Liver (tissue), 8 donors: ENCODE measurements at regions not wholly inside any gene's neighbourhood (a gene's known extent, or its start where the extent isn't known, plus 50 kb on each side); places are given as distances from the start of the nearest gene placed in this dataset.

Experiments
- DNase-seq: peaks from one replicate; pipeline ENCODE4 v3.0.0-alpha.2; 2017; ENCODE audit warnings: low spot score
- H3K27ac ChIP-seq, 2 donors: one replicate each; pipeline ENCODE4 v1.7.0; 2013; ENCODE audit warnings: inconsistent platforms in 2 of 2, low read length in 2 of 2, control low read depth in 1 of 2, low read depth in 1 of 2, mild to moderate bottlenecking in 1 of 2
- H3K27me3 ChIP-seq, 4 donors: one replicate each; pipeline versions ENCODE4 v1.6.1 to v1.7.0; 2013; ENCODE audit warnings: low read length in 3 of 4, inconsistent platforms in 1 of 4, mild to moderate bottlenecking in 1 of 4, moderate library complexity in 1 of 4; ENCODE audit not compliant: control insufficient read depth in 4 of 4, insufficient read depth in 4 of 4
- H3K36me3 ChIP-seq, 4 donors: one replicate each; pipeline versions ENCODE4 v1.6.1 to v1.7.0; 2013; ENCODE audit warnings: low read length in 3 of 4, mild to moderate bottlenecking in 3 of 4, low read depth in 1 of 4, moderate library complexity in 1 of 4; ENCODE audit not compliant: control insufficient read depth in 4 of 4, insufficient read depth in 3 of 4
- H3K4me1 ChIP-seq, 4 donors: one replicate each; pipeline versions ENCODE4 v1.6.1 to v1.7.0; 2013; ENCODE audit warnings: low read length in 3 of 4, mild to moderate bottlenecking in 3 of 4, moderate library complexity in 1 of 4; ENCODE audit not compliant: control insufficient read depth in 4 of 4, insufficient read depth in 4 of 4
- H3K4me3 ChIP-seq, 3 donors: one replicate each; pipeline versions ENCODE4 v1.6.1 to v1.7.0; 2013; ENCODE audit warnings: low read length in 3 of 3, control low read depth in 1 of 3, low read depth in 1 of 3, mild to moderate bottlenecking in 1 of 3
- H3K9ac ChIP-seq, 2 donors: one replicate each; pipeline ENCODE4 v1.7.0; 2013; ENCODE audit warnings: low read length in 2 of 2, mild to moderate bottlenecking in 2 of 2, moderate library complexity in 2 of 2, control low read depth in 1 of 2, low read depth in 1 of 2
- H3K9me3 ChIP-seq, 4 donors: one replicate each; pipeline versions ENCODE4 v1.6.1 to v1.7.0; 2013; ENCODE audit warnings: low read length in 3 of 4; ENCODE audit not compliant: control insufficient read depth in 4 of 4
- FOXA2 ChIP-seq: IDR thresholded peaks from 2 replicates; pipeline ENCODE4 v1.6.1; 2016; ENCODE audit warnings: antibody characterized with exemption
- HNF4A ChIP-seq, 2 donors: conservative IDR thresholded peaks; 2 replicates each; pipeline ENCODE4 v1.6.1; 2016; ENCODE audit warnings: antibody characterized with exemption in 2 of 2, mild to moderate bottlenecking in 2 of 2
- JUND ChIP-seq, 2 donors: IDR thresholded peaks; 2 replicates each; pipeline ENCODE4 v1.6.1; 2016; ENCODE audit warnings: antibody characterized with exemption in 2 of 2
- NR2F2 ChIP-seq: IDR thresholded peaks from 2 replicates; pipeline ENCODE4 v1.6.1; 2016; ENCODE audit warnings: antibody characterized with exemption
- RAD21 ChIP-seq, 2 donors: IDR thresholded peaks; 2 replicates each; pipeline ENCODE4 v1.6.1; 2016; ENCODE audit warnings: antibody characterized with exemption in 2 of 2, mild to moderate bottlenecking in 2 of 2
- SP1 ChIP-seq: IDR thresholded peaks from 2 replicates; pipeline ENCODE4 v1.6.1; 2018; ENCODE audit warnings: antibody characterized with exemption, mild to moderate bottlenecking
- TAF1 ChIP-seq: conservative IDR thresholded peaks from 2 replicates; pipeline ENCODE4 v1.6.1; 2016; ENCODE audit warnings: antibody characterized with exemption, mild to moderate bottlenecking
- YY1 ChIP-seq: IDR thresholded peaks from 2 replicates; pipeline ENCODE4 v1.6.1; 2016; ENCODE audit warnings: antibody characterized with exemption, mild to moderate bottlenecking
- WGBS: extraction: QIAGEN DNeasy Blood & Tissue Kit; methylation state at CpG from one replicate; pipeline ENCODE4 v1.1.7; 2013; 5-methylcytosine and 5-hydroxymethylcytosine counted together
- TF ChIP-seq, protein P1 (sequence below): IDR thresholded peaks from 2 replicates; pipeline ENCODE4 v1.6.1; 2016; ENCODE audit warnings: antibody characterized with exemption
- TF ChIP-seq, protein P2 (sequence below): IDR thresholded peaks from 2 replicates; pipeline ENCODE4 v1.6.1; 2016; ENCODE audit warnings: antibody characterized with exemption, mild to moderate bottlenecking
- TF ChIP-seq, protein P3 (sequence below): fragments of 150-350 bp; IDR thresholded peaks from 2 replicates; pipeline ENCODE4 v1.5.1; 2017; ENCODE audit warnings: improper control_type of control experiment, low read depth, low read length; ENCODE audit not compliant: missing input control
- TF ChIP-seq, protein P4 (sequence below): IDR thresholded peaks from 2 replicates; pipeline ENCODE4 v1.6.1; 2016; ENCODE audit warnings: antibody characterized with exemption
- donor health status: healthy.
- donor health status: healthy.
- donor health status: healthy.
- donor health status: healthy.
- donor health status: healthy.

DNA sequence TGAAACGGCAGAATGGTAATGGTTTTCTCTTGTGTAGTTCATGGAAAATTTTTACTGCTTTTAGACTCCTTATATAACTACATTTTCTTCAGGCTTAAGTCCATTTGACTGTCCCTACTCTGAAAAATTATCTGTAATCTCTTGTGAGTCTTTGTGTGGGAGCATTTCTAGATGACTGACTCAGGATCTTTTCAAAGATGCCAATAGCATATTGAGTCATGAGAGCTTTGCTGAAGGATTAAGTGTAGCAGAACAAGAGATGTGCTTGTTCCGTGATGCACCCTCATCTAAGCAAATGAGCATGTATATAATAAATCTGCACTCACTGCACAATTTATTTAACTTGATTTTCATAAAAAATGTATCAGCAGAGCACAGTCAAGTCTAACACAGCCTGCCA, 298.7 kb upstream of the CDH6 start:
- TF ChIP-seq TAF1 = no peak
- Histone ChIP-seq H3K27ac (no peak overlapping the region), H3K9me3 (no peaks in the 10 kb centered on the region), H3K4me3 (no peak overlapping the region), H3K27me3 (no peaks in the 10 kb centered on the region), H3K36me3 (no peaks in the 10 kb centered on the region), H3K4me1 (no peaks in the 10 kb centered on the region), H3K9ac (no peak overlapping the region)
- WGBS = 81% methylated on average over 2 of the region's 2 CpGs
- no peak for DNase-seq

DNA sequence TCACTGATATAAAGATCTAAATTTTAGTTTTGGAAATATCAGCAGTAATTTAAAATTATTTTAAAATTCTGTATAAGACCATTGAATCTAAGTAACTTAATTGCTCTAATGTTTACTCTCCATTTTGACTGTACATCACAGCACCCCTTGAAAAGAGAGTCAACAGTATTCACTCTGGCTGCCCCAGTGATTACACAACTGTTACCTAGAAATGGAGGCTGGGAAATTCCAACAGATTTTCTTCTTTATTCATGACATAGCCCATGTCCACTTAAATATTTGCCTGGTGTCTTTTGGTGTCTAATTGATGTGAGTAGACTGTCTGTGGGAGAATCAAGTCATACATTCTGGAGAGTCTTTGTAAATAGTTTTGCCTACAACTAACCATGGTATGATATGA, 301.8 kb upstream of the CDH6 start:
- Histone ChIP-seq H3K4me3 (no peak overlapping the region), H3K9me3 (no peaks in the 10 kb centered on the region), H3K27me3 (peaks cover 0 to 4% (median 0%) of the 10 kb centered on the region in 4 donors), H3K4me1 (no peaks in the 10 kb centered on the region), H3K27ac (no peak overlapping the region), H3K9ac (no peak overlapping the region), H3K36me3 (no peaks in the 10 kb centered on the region)
- TF ChIP-seq, protein P1, sequence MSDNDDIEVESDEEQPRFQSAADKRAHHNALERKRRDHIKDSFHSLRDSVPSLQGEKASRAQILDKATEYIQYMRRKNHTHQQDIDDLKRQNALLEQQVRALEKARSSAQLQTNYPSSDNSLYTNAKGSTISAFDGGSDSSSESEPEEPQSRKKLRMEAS = no peak
- TF ChIP-seq NR2F2 = no peak
- no peak for TF ChIP-seq HNF4A (conservative IDR thresholded peaks at IDR 0.05)
- TF ChIP-seq, protein P2, sequence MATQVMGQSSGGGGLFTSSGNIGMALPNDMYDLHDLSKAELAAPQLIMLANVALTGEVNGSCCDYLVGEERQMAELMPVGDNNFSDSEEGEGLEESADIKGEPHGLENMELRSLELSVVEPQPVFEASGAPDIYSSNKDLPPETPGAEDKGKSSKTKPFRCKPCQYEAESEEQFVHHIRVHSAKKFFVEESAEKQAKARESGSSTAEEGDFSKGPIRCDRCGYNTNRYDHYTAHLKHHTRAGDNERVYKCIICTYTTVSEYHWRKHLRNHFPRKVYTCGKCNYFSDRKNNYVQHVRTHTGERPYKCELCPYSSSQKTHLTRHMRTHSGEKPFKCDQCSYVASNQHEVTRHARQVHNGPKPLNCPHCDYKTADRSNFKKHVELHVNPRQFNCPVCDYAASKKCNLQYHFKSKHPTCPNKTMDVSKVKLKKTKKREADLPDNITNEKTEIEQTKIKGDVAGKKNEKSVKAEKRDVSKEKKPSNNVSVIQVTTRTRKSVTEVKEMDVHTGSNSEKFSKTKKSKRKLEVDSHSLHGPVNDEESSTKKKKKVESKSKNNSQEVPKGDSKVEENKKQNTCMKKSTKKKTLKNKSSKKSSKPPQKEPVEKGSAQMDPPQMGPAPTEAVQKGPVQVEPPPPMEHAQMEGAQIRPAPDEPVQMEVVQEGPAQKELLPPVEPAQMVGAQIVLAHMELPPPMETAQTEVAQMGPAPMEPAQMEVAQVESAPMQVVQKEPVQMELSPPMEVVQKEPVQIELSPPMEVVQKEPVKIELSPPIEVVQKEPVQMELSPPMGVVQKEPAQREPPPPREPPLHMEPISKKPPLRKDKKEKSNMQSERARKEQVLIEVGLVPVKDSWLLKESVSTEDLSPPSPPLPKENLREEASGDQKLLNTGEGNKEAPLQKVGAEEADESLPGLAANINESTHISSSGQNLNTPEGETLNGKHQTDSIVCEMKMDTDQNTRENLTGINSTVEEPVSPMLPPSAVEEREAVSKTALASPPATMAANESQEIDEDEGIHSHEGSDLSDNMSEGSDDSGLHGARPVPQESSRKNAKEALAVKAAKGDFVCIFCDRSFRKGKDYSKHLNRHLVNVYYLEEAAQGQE = no peak
- no peak for TF ChIP-seq JUND (IDR thresholded peaks at IDR 0.05)
- no peak for TF ChIP-seq FOXA2
- TF ChIP-seq, protein P3, sequence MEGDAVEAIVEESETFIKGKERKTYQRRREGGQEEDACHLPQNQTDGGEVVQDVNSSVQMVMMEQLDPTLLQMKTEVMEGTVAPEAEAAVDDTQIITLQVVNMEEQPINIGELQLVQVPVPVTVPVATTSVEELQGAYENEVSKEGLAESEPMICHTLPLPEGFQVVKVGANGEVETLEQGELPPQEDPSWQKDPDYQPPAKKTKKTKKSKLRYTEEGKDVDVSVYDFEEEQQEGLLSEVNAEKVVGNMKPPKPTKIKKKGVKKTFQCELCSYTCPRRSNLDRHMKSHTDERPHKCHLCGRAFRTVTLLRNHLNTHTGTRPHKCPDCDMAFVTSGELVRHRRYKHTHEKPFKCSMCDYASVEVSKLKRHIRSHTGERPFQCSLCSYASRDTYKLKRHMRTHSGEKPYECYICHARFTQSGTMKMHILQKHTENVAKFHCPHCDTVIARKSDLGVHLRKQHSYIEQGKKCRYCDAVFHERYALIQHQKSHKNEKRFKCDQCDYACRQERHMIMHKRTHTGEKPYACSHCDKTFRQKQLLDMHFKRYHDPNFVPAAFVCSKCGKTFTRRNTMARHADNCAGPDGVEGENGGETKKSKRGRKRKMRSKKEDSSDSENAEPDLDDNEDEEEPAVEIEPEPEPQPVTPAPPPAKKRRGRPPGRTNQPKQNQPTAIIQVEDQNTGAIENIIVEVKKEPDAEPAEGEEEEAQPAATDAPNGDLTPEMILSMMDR = no peak
- TF ChIP-seq, protein P4, sequence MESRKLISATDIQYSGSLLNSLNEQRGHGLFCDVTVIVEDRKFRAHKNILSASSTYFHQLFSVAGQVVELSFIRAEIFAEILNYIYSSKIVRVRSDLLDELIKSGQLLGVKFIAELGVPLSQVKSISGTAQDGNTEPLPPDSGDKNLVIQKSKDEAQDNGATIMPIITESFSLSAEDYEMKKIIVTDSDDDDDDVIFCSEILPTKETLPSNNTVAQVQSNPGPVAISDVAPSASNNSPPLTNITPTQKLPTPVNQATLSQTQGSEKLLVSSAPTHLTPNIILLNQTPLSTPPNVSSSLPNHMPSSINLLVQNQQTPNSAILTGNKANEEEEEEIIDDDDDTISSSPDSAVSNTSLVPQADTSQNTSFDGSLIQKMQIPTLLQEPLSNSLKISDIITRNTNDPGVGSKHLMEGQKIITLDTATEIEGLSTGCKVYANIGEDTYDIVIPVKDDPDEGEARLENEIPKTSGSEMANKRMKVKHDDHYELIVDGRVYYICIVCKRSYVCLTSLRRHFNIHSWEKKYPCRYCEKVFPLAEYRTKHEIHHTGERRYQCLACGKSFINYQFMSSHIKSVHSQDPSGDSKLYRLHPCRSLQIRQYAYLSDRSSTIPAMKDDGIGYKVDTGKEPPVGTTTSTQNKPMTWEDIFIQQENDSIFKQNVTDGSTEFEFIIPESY = no peak
- no peak for TF ChIP-seq RAD21 (IDR thresholded peaks at IDR 0.05)
- TF ChIP-seq SP1 = no peak
- no peak for DNase-seq

DNA sequence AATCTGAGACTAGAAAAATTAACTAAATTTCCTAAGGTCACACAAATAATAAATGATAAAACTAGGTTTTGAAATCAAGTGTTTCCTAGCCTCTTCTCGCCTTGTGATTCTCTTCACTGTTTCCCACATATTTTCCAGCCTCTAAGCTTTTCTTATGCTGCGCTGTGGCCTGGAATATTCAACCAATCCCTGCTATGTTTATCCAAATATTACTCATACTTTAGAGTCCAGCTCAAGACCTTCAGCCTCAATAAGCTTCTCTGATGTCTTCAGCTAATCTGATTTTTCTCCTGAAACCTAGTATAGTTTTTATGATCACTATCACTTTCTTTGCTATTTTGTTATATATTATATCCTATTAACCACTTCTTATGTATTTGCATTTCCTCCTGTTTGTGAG, 303.1 kb upstream of the CDH6 start:
- no peaks in the 10 kb centered on the region for H3K9me3 ChIP-seq
- H3K4me3 ChIP-seq = no peak overlapping the region
- no peak overlapping the region for H3K9ac ChIP-seq
- H3K27me3 ChIP-seq = peaks cover 0 to 4% (median 0%) of the 10 kb centered on the region in 4 donors
- no peak overlapping the region for H3K27ac ChIP-seq
- 80% methylated on average over 2 of the region's 2 CpGs for WGBS
- no peak for DNase-seq
- no peaks in the 10 kb centered on the region for H3K4me1 ChIP-seq
- TF ChIP-seq YY1 = no peak
- no peaks in the 10 kb centered on the region for H3K36me3 ChIP-seq
